NB4 (cell line): ENCODE measurements at regions not wholly inside any gene's neighbourhood (a gene's known extent, or its start where the extent isn't known, plus 50 kb on each side); places are given as distances from the start of the nearest gene placed in this dataset.

Source experiments
- CTCF ChIP-seq: IDR thresholded peaks from one replicate; pipeline ENCODE4 v1.5.1; 2012; ENCODE audit warnings: low read depth, low read length
- MAX ChIP-seq: IDR thresholded peaks from 2 replicates; pipeline ENCODE4 v1.6.1; 2011; ENCODE audit warnings: low read depth, low read length
- MYC ChIP-seq: IDR thresholded peaks from 2 replicates; pipeline ENCODE4 v1.6.1; 2011; ENCODE audit warnings: low read depth, low read length
- POLR2A ChIP-seq: IDR thresholded peaks from 2 replicates; pipeline ENCODE4 v1.6.1; 2011; ENCODE audit warnings: mild to moderate bottlenecking; ENCODE audit not compliant: insufficient read length; ENCODE audit errors: extremely low read depth

GRCh38 chr21:17185674-17186073 is 327.2 kb upstream of the CXADR start:
- no peak for TF ChIP-seq CTCF
- no peak for TF ChIP-seq POLR2A
- no peak for TF ChIP-seq MAX
- no peak for TF ChIP-seq MYC
